ENCODE measurements at regions not wholly inside any gene's neighbourhood (a gene's known extent, or its start where the extent isn't known, plus 50 kb on each side); places are given as distances from the start of the nearest gene placed in this dataset.

DNA sequence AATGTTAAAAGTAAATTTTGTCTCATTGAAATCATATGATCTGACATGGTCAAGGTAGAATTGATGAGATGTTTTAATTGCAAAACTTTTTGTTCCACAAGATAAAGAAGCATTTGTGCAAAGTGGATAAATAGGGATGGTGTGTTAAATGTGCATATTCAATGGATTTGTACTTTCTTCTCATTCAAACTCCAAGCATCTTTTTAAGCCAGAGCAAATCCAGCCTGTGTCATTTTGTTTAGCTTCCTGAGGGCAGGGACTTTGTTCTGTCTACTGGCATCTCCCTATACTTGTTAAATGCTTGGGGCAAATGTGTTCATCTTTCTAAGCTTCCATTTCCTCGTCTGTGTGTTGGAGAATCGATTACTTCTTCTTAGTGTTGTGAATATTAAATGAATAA, 200.3 kb downstream of the SLIT2 start:
- TF ChIP-seq ISL1 (CRISPR knock-in tag; IDR thresholded peaks at IDR 0.05) (no peak), ZFP30 (CRISPR knock-in tag; IDR thresholded peaks at IDR 0.05) (no peak), PPARA (CRISPR knock-in tag; IDR thresholded peaks at IDR 0.05; ENCODE audit: borderline replicate concordance) (no peak)
- TF ChIP-seq, protein P1, sequence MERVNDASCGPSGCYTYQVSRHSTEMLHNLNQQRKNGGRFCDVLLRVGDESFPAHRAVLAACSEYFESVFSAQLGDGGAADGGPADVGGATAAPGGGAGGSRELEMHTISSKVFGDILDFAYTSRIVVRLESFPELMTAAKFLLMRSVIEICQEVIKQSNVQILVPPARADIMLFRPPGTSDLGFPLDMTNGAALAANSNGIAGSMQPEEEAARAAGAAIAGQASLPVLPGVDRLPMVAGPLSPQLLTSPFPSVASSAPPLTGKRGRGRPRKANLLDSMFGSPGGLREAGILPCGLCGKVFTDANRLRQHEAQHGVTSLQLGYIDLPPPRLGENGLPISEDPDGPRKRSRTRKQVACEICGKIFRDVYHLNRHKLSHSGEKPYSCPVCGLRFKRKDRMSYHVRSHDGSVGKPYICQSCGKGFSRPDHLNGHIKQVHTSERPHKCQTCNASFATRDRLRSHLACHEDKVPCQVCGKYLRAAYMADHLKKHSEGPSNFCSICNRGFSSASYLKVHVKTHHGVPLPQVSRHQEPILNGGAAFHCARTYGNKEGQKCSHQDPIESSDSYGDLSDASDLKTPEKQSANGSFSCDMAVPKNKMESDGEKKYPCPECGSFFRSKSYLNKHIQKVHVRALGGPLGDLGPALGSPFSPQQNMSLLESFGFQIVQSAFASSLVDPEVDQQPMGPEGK (CRISPR knock-in tag; IDR thresholded peaks at IDR 0.05; ENCODE audit: borderline replicate concordance): no peak
